SK-N-SH (cell line): ENCODE measurements at regions not wholly inside any gene's neighbourhood (a gene's known extent, or its start where the extent isn't known, plus 50 kb on each side); places are given as distances from the start of the nearest gene placed in this dataset.

ENCODE experiments used
- CTCF ChIA-PET: fragments of 300-600, 350-600 bp; formaldehyde crosslinking; extraction: SDS; loops from one replicate; lab custom pipeline; 2021; lab: Yijun Ruan, JAX
- POLR2A ChIA-PET: fragments of 350-600 bp; sonication (Branson Sonifier 250); formaldehyde crosslinking; extraction: SDS; loops from one replicate; lab custom pipeline; 2020; ENCODE audit warnings: antibody characterized with exemption, inconsistent platforms; lab: Yijun Ruan, JAX
- DNase-seq: peaks from one replicate; pipeline ENCODE4 v3.0.0; 2012
- H2AFZ ChIP-seq: fragments of 200-600 bp; sonication (generic); 2 replicates; pipeline ENCODE4 v1.8.1; 2016; ENCODE audit warnings: antibody characterized with exemption, mild to moderate bottlenecking, low read depth
- H3F3A ChIP-seq: fragments of 200-600 bp; sonication (generic); replicated peaks from 2 replicates; pipeline ENCODE3; 2016; ENCODE audit warnings: antibody characterized with exemption, mild to moderate bottlenecking; ENCODE audit not compliant: insufficient read depth
- H3K27ac ChIP-seq, 2 experiments: fragments of 200-500 bp in 1 of 2; fragments of 200-600 bp in 1 of 2; sonication (Bioruptor generic) in 1 of 2; sonication (generic), shearing (Covaris generic) in 1 of 2; 2 replicates each; pipeline versions ENCODE4 v1.5.1 to v1.6.1; 2014 to 2016; ENCODE audit warnings: low read depth in 2 of 2, inconsistent platforms in 1 of 2, low read length in 1 of 2, mild to moderate bottlenecking in 1 of 2, mixed read lengths in 1 of 2
- H3K27me3 ChIP-seq: fragments of 200-600 bp; sonication (generic), shearing (Covaris generic); 2 replicates; pipeline ENCODE4 v1.6.1; 2016; ENCODE audit warnings: mixed run types; ENCODE audit not compliant: insufficient read depth
- H3K36me3 ChIP-seq, 2 experiments: fragments of 200-500 bp in 1 of 2; fragments of 200-600 bp in 1 of 2; sonication (Bioruptor generic) in 1 of 2; sonication (generic) in 1 of 2; replicated peaks in 1 of 2; 2 replicates each; pipeline versions ENCODE3 to v1.5.1; 2014 to 2016; ENCODE audit warnings: low read length in 1 of 2, mild to moderate bottlenecking in 1 of 2; ENCODE audit not compliant: insufficient read depth in 2 of 2, control insufficient read depth in 1 of 2
- H3K4me1 ChIP-seq, 2 experiments: fragments of 200-500 bp in 1 of 2; fragments of 200-600 bp in 1 of 2; sonication (Bioruptor generic) in 1 of 2; sonication (generic), shearing (Covaris generic) in 1 of 2; 2 replicates each; pipeline versions ENCODE4 v1.5.1 to v1.6.1; 2014 to 2016; ENCODE audit warnings: low read depth in 1 of 2, low read length in 1 of 2, mixed run types in 1 of 2; ENCODE audit not compliant: insufficient read depth in 2 of 2, control insufficient read depth in 1 of 2
- H3K4me2 ChIP-seq: fragments of 200-600 bp; sonication (generic), shearing (Covaris generic); 2 replicates; pipeline ENCODE4 v1.6.1; 2017; ENCODE audit warnings: mixed run types
- H3K4me3 ChIP-seq, 2 experiments: fragments of 200-500 bp in 1 of 2; fragments of 200-600 bp in 1 of 2; sonication (Bioruptor generic) in 1 of 2; sonication (generic), shearing (Covaris generic) in 1 of 2; 2 replicates each; pipeline versions ENCODE4 v1.5.1 to v1.8.1; 2014 to 2016; ENCODE audit warnings: low read depth in 2 of 2, inconsistent platforms in 1 of 2, low read length in 1 of 2, mild to moderate bottlenecking in 1 of 2, mixed read lengths in 1 of 2, moderate library complexity in 1 of 2
- H3K79me2 ChIP-seq: fragments of 200-600 bp; sonication (generic); 2 replicates; pipeline ENCODE4 v1.8.1; 2017; ENCODE audit warnings: mild to moderate bottlenecking; ENCODE audit not compliant: insufficient read depth
- H3K9ac ChIP-seq: fragments of 200-600 bp; sonication (generic); 2 replicates; pipeline ENCODE4 v1.6.1; 2017; ENCODE audit warnings: mixed run types
- H3K9me2 ChIP-seq: fragments of 200-600 bp; sonication (generic); 2 replicates; pipeline ENCODE4 v1.6.1; 2017; ENCODE audit warnings: mixed run types
- H3K9me3 ChIP-seq: fragments of 200-600 bp; sonication (generic); 2 replicates; pipeline ENCODE4 v1.6.1; 2017; ENCODE audit warnings: mixed run types, mild to moderate bottlenecking, moderate library complexity
- H4K20me1 ChIP-seq: fragments of 200-600 bp; sonication (generic); 2 replicates; pipeline ENCODE4 v1.6.1; 2017; ENCODE audit warnings: mild to moderate bottlenecking, mixed run types; ENCODE audit not compliant: insufficient read depth
- CHD2 ChIP-seq: fragments of 150-350 bp; IDR thresholded peaks from 2 replicates; pipeline ENCODE4 v1.6.1; 2018; ENCODE audit warnings: low read length; ENCODE audit not compliant: partially characterized antibody
- ELF1 ChIP-seq: IDR thresholded peaks from 2 replicates; pipeline ENCODE4 v1.4.0; 2012
- GABPA ChIP-seq: IDR thresholded peaks from 2 replicates; pipeline ENCODE4 v1.4.0; 2012; ENCODE audit warnings: low read depth, mild to moderate bottlenecking
- IRF3 ChIP-seq: fragments of 150-350 bp; IDR thresholded peaks from 2 replicates; pipeline ENCODE4 v1.6.1; 2016; ENCODE audit warnings: mild to moderate bottlenecking, low read depth, low read length
- MXI1 ChIP-seq: IDR thresholded peaks from 2 replicates; pipeline ENCODE4 v1.6.1; 2012; ENCODE audit warnings: mild to moderate bottlenecking, low read depth, low read length, improper control_type of control experiment
- NFIC ChIP-seq: IDR thresholded peaks from 2 replicates; pipeline ENCODE4 v1.4.0; 2012; ENCODE audit warnings: borderline replicate concordance
- POLR2AphosphoS5 ChIP-seq: IDR thresholded peaks from 2 replicates; pipeline ENCODE4 v1.6.1; 2012; ENCODE audit warnings: low read depth, low read length
- RAD21 ChIP-seq: IDR thresholded peaks from 2 replicates; pipeline ENCODE4 v1.6.1; 2012; ENCODE audit warnings: mild to moderate bottlenecking, low read length
- RFX5 ChIP-seq: IDR thresholded peaks from 2 replicates; pipeline ENCODE4 v1.6.1; 2012; ENCODE audit warnings: mild to moderate bottlenecking, improper control_type of control experiment, low read length
- SMC3 ChIP-seq: IDR thresholded peaks from 2 replicates; pipeline ENCODE4 v1.6.1; 2012; ENCODE audit warnings: low read depth, low read length, improper control_type of control experiment
- TAF1 ChIP-seq: IDR thresholded peaks from 2 replicates; pipeline ENCODE4 v1.6.1; 2012; ENCODE audit warnings: low read depth, mild to moderate bottlenecking, low read length, moderate library complexity, borderline replicate concordance
- TEAD4 ChIP-seq: IDR thresholded peaks from 2 replicates; pipeline ENCODE4 v1.4.0; 2012; ENCODE audit warnings: mild to moderate bottlenecking, borderline replicate concordance; ENCODE audit not compliant: insufficient read depth
- USF1 ChIP-seq: IDR thresholded peaks from 2 replicates; pipeline ENCODE4 v1.4.0; 2012; ENCODE audit warnings: low read depth, borderline replicate concordance
- YY1 ChIP-seq: IDR thresholded peaks from 2 replicates; pipeline ENCODE4 v1.4.0; 2012; ENCODE audit warnings: low read depth, mild to moderate bottlenecking
- WGBS: methylation state at CpG from one replicate; pipeline ENCODE4 v1.1.6; 2017; ENCODE audit warnings: low lambda C conversion rate; 5-methylcytosine and 5-hydroxymethylcytosine counted together
- TF ChIP-seq, protein P1 (sequence below): fragments of 200-600 bp; sonication (generic); IDR thresholded peaks from 2 replicates; pipeline ENCODE4 v1.6.1; 2017; ENCODE audit warnings: antibody characterized with exemption, mild to moderate bottlenecking, moderate library complexity
- TF ChIP-seq, protein P2 (sequence below): IDR thresholded peaks from 2 replicates; pipeline ENCODE4 v1.6.1; 2012; ENCODE audit warnings: mild to moderate bottlenecking, low read depth, low read length, moderate library complexity

GRCh38 chr16:77660311-77660710 is 62.0 kb upstream of the NUDT7 start:
- WGBS: 9% methylated on average over 12 of the region's 12 CpGs
- CTCF ChIA-PET: interaction anchor here (0.6 to 5.1 kb wide), 26 partner anchors 11 to 430 kb away, joined by 3 to 34 read pairs (median 4); no protein-coding TSS in a partner anchor

More at GRCh38 chr16:77660311-77660710, 62.0 kb upstream of the NUDT7 start:
- H3K36me3 ChIP-seq: no peaks in the 10 kb centered on the region
- H3K9ac ChIP-seq: no peak overlapping the region
- H3F3A ChIP-seq: no peaks in the 10 kb centered on the region
- H4K20me1 ChIP-seq: no peaks in the 10 kb centered on the region
- H3K9me2 ChIP-seq: no peaks in the 10 kb centered on the region
- no peaks in the 10 kb centered on the region for H3K27me3 ChIP-seq
- no peak overlapping the region for H2AFZ ChIP-seq
- H3K4me3 ChIP-seq: peak overlapping the region; percentile 5 to 53; a peak in 3 of 4 replicates
- H3K4me2 ChIP-seq: no peak overlapping the region; the same call in 1 of the 2 replicates
- H3K27ac ChIP-seq: no peak overlapping the region
- TF ChIP-seq POLR2AphosphoS5 (no peak), SMC3 (peak; percentile 37), NFIC (no peak), ELF1 (no peak), IRF3 (no peak), CHD2 (no peak), USF1 (no peak), TEAD4 (no peak), RFX5 (no peak), GABPA (no peak), TAF1 (no peak), RAD21 (peak; percentile 59), YY1 (no peak), MXI1 (no peak)
- TF ChIP-seq, protein P1, sequence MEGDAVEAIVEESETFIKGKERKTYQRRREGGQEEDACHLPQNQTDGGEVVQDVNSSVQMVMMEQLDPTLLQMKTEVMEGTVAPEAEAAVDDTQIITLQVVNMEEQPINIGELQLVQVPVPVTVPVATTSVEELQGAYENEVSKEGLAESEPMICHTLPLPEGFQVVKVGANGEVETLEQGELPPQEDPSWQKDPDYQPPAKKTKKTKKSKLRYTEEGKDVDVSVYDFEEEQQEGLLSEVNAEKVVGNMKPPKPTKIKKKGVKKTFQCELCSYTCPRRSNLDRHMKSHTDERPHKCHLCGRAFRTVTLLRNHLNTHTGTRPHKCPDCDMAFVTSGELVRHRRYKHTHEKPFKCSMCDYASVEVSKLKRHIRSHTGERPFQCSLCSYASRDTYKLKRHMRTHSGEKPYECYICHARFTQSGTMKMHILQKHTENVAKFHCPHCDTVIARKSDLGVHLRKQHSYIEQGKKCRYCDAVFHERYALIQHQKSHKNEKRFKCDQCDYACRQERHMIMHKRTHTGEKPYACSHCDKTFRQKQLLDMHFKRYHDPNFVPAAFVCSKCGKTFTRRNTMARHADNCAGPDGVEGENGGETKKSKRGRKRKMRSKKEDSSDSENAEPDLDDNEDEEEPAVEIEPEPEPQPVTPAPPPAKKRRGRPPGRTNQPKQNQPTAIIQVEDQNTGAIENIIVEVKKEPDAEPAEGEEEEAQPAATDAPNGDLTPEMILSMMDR: peak; percentile 66
- TF ChIP-seq, protein P2, sequence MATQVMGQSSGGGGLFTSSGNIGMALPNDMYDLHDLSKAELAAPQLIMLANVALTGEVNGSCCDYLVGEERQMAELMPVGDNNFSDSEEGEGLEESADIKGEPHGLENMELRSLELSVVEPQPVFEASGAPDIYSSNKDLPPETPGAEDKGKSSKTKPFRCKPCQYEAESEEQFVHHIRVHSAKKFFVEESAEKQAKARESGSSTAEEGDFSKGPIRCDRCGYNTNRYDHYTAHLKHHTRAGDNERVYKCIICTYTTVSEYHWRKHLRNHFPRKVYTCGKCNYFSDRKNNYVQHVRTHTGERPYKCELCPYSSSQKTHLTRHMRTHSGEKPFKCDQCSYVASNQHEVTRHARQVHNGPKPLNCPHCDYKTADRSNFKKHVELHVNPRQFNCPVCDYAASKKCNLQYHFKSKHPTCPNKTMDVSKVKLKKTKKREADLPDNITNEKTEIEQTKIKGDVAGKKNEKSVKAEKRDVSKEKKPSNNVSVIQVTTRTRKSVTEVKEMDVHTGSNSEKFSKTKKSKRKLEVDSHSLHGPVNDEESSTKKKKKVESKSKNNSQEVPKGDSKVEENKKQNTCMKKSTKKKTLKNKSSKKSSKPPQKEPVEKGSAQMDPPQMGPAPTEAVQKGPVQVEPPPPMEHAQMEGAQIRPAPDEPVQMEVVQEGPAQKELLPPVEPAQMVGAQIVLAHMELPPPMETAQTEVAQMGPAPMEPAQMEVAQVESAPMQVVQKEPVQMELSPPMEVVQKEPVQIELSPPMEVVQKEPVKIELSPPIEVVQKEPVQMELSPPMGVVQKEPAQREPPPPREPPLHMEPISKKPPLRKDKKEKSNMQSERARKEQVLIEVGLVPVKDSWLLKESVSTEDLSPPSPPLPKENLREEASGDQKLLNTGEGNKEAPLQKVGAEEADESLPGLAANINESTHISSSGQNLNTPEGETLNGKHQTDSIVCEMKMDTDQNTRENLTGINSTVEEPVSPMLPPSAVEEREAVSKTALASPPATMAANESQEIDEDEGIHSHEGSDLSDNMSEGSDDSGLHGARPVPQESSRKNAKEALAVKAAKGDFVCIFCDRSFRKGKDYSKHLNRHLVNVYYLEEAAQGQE: no peak
- no peaks in the 10 kb centered on the region for H3K79me2 ChIP-seq
- H3K9me3 ChIP-seq: no peaks in the 10 kb centered on the region
- peaks cover 0 to 3% of the 10 kb centered on the region in 2 experiments; a peak in 1 of 4 replicates for H3K4me1 ChIP-seq
- DNase-seq: peak; percentile 45
- POLR2A ChIA-PET: no interaction called here
